MCF 10A (cell line): ENCODE measurements at regions not wholly inside any gene's neighbourhood (a gene's known extent, or its start where the extent isn't known, plus 50 kb on each side); places are given as distances from the start of the nearest gene placed in this dataset.

ENCODE experiments used
- BruUV-seq: library from RNA; stranded (reverse); fragments of 400-500 nt; replicated peaks from 2 replicates; lab custom pipeline; 2021; lab: Mats Ljungman, UMichigan
- CTCF ChIA-PET: fragments of 300-600 bp; sonication (Branson Sonifier 250); formaldehyde crosslinking; extraction: SDS; loops from one replicate; lab custom pipeline; 2021; ENCODE audit warnings: antibody characterized with exemption, inconsistent platforms; lab: Yijun Ruan, JAX
- POLR2A ChIA-PET: fragments of 300-600, 350-650 bp; sonication (Branson Sonifier 250); formaldehyde crosslinking; extraction: SDS; loops from one replicate; lab custom pipeline; 2020; ENCODE audit warnings: antibody characterized with exemption, inconsistent platforms; lab: Yijun Ruan, JAX
- DNase-seq: peaks from one replicate; pipeline ENCODE4 v3.0.0-alpha.2; 2018; ENCODE audit not compliant: unreplicated experiment
- H3K27ac Mint-ChIP-seq: one replicate; pipeline ENCODE4 v1.8.0; 2022; ENCODE audit warnings: mild to moderate bottlenecking, low read depth, mixed read lengths; ENCODE audit not compliant: unreplicated experiment
- H3K27me3 Mint-ChIP-seq: one replicate; pipeline ENCODE4 v1.8.0; 2022; ENCODE audit warnings: mixed read lengths; ENCODE audit not compliant: insufficient read depth, unreplicated experiment
- H3K36me3 Mint-ChIP-seq: one replicate; pipeline ENCODE4 v1.8.0; 2022; ENCODE audit warnings: mild to moderate bottlenecking, moderate library complexity, mixed read lengths; ENCODE audit not compliant: insufficient read depth, unreplicated experiment
- H3K4me1 Mint-ChIP-seq: one replicate; pipeline ENCODE4 v1.8.0; 2022; ENCODE audit warnings: mixed read lengths; ENCODE audit not compliant: insufficient read depth, unreplicated experiment
- H3K4me3 Mint-ChIP-seq: one replicate; pipeline ENCODE4 v1.8.0; 2022; ENCODE audit warnings: mild to moderate bottlenecking, moderate library complexity, mixed read lengths; ENCODE audit not compliant: unreplicated experiment
- H3K9me3 Mint-ChIP-seq: one replicate; pipeline ENCODE4 v1.8.0; 2022; ENCODE audit warnings: mixed read lengths; ENCODE audit not compliant: unreplicated experiment
- intact Hi-C: fragments of 100-400 bp; cut with micrococcal nuclease; formaldehyde crosslinking; loops from 2 replicates; pipeline ENCODE4 v1.14.1; 2022
- TF ChIP-seq, protein P1 (sequence below): fragments of 200-600 bp; IDR thresholded peaks from one replicate; pipeline ENCODE4 v1.8.0; 2022; ENCODE audit warnings: antibody characterized with exemption, mild to moderate bottlenecking; ENCODE audit not compliant: unreplicated experiment

DNA sequence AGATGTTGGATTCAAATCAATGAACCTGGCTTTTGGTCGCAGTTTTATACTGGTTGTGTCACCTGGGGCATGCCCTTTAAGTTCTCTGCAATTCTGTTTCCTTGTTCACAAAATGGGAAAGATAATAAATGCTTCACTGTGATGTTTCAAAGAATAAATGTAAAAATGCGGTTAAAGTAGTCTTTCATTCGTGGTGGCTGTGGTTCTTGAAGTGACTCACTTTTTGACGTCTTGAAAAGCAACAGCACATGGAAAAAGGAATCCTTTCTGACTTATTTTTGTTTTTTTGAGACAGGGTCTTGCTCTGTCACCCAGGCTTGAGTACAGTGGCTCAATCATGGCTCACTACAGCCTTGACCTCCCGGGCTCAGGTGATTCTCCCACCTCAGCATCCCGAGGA lies 88.4 kb upstream of the SLIT3 start:
- Mint-ChIP-seq H3K36me3 (no peaks in the 10 kb centered on the region), H3K27ac (no peak overlapping the region), H3K27me3 (no peaks in the 10 kb centered on the region), H3K4me1 (peaks cover under 1% of the 10 kb centered on the region), H3K4me3 (no peak overlapping the region), H3K9me3 (no peaks in the 10 kb centered on the region)
- intact Hi-C loops, result loop anchor here (10.0 kb wide), 1 partner anchor 65 kb away; no protein-coding TSS in a partner anchor
- BruUV-seq, result no TSS peak
- POLR2A ChIA-PET, result no interaction called here
- DNase-seq, result no peak
- CTCF ChIA-PET, result interaction anchor here (1.5 to 1.6 kb wide), 2 partner anchors 14 to 124 kb away, joined by 5 to 7 read pairs; no protein-coding TSS in a partner anchor
- TF ChIP-seq, protein P1, sequence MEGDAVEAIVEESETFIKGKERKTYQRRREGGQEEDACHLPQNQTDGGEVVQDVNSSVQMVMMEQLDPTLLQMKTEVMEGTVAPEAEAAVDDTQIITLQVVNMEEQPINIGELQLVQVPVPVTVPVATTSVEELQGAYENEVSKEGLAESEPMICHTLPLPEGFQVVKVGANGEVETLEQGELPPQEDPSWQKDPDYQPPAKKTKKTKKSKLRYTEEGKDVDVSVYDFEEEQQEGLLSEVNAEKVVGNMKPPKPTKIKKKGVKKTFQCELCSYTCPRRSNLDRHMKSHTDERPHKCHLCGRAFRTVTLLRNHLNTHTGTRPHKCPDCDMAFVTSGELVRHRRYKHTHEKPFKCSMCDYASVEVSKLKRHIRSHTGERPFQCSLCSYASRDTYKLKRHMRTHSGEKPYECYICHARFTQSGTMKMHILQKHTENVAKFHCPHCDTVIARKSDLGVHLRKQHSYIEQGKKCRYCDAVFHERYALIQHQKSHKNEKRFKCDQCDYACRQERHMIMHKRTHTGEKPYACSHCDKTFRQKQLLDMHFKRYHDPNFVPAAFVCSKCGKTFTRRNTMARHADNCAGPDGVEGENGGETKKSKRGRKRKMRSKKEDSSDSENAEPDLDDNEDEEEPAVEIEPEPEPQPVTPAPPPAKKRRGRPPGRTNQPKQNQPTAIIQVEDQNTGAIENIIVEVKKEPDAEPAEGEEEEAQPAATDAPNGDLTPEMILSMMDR, result no peak

DNA sequence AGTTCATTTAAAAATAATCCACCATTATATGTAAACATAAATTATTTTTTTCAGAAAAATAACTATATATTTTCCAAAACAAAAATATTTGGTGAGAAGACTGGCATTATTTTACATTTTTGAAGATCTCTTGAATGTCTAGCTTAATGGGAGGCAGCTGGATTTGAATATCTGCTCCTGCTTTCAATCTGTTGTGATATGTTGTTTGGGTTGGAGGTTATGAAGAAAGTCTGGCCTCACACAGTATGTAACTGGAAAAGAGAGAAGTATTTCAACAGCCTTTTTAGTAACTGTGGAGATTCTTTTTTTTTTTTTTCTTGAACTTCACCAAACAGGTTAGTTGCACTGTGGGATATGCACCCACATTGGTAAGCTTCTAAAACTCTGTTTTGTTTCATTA lies 84.7 kb upstream of the SLIT3 start:
- intact Hi-C loops, result loop anchor here (10.0 kb wide), 1 partner anchor 61 kb away; no protein-coding TSS in a partner anchor
- Mint-ChIP-seq H3K9me3 (no peaks in the 10 kb centered on the region), H3K4me1 (no peaks in the 10 kb centered on the region), H3K36me3 (no peaks in the 10 kb centered on the region), H3K27ac (no peak overlapping the region), H3K27me3 (no peaks in the 10 kb centered on the region), H3K4me3 (no peak overlapping the region)
- TF ChIP-seq, protein P1, result no peak
- POLR2A ChIA-PET, result no interaction called here
- BruUV-seq, result no TSS peak
- CTCF ChIA-PET, result interaction anchor here (0.6 kb wide), 2 partner anchors 45 to 52 kb away, joined by 3 read pairs; no protein-coding TSS in a partner anchor
- DNase-seq, result no peak

DNA sequence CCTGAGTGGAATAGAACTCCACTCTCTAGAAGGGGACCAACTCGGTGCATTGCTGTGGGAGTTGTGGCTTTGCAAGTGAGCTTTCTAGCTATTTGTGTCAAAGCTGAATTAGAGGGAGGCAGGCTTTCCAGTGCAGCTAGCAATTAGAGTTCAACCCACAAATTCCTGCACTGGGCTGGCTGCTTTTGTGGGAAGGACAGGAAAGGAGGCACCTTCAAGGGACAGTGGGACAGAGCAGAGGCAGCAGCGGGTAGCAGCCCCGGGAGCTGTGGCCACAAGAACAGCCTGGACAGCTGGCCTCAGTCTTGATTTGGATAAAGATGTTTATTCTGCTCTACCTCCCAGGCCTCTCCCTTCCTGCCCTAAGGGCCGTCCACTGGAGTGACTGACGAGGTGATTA lies 83.7 kb upstream of the SLIT3 start:
- Mint-ChIP-seq H3K27me3 (no peaks in the 10 kb centered on the region), H3K36me3 (no peaks in the 10 kb centered on the region), H3K4me3 (no peak overlapping the region), H3K4me1 (no peaks in the 10 kb centered on the region), H3K27ac (no peak overlapping the region), H3K9me3 (no peaks in the 10 kb centered on the region)
- no TSS peak for BruUV-seq
- CTCF ChIA-PET, result interaction anchor here (0.6 to 1.1 kb wide), 2 partner anchors 397 to 405 kb away, joined by 3 read pairs; no protein-coding TSS in a partner anchor
- POLR2A ChIA-PET, result no interaction called here
- intact Hi-C loops, result loop anchor here (10.0 kb wide), 1 partner anchor 60 kb away; no protein-coding TSS in a partner anchor
- no peak for DNase-seq
- TF ChIP-seq, protein P1, result no peak

DNA sequence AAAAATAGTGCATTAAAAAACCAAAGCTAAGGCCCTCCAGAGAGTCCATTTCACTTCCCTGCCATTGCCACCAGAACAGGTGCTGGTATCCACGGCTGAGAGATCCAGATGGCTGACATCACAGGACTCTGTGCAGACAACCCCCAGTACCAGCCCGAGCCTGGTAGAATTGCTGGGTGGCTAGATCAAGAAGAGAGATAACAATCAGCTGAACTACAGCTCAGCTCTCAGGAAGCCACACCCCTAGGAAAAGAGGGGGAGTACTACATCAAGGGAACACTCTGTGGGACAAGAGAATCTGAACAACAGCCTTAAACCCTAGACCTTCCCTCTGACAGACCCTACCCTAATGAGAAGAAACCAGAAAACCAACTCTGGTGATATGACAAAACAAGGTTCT lies 73.8 kb upstream of the SLIT3 start:
- no peak overlapping the region for H3K27ac Mint-ChIP-seq
- H3K36me3 Mint-ChIP-seq, result no peaks in the 10 kb centered on the region
- CTCF ChIA-PET, result no interaction called here
- no peak overlapping the region for H3K4me3 Mint-ChIP-seq
- H3K9me3 Mint-ChIP-seq, result peaks cover 7% of the 10 kb centered on the region
- no TSS peak for BruUV-seq
- TF ChIP-seq, protein P1, result no peak
- no peak for DNase-seq
- intact Hi-C loops, result no loop called here
- POLR2A ChIA-PET, result no interaction called here
- H3K4me1 Mint-ChIP-seq, result no peaks in the 10 kb centered on the region
- no peaks in the 10 kb centered on the region for H3K27me3 Mint-ChIP-seq
